ENCODE measurements at regions not wholly inside any gene's neighbourhood (a gene's known extent, or its start where the extent isn't known, plus 50 kb on each side); places are given as distances from the start of the nearest gene placed in this dataset.

- Histone ChIP-seq H3K4me1 (ENCODE audit: insufficient read depth) (peaks cover 12% of the 10 kb centered on the region), H2AFZ (peak overlapping the region; percentile 95), H4K20me1 (replicated peaks; ENCODE audit: insufficient read depth) (no peaks in the 10 kb centered on the region), H3K27ac (ENCODE audit: low read depth) (no peak overlapping the region), H3K27me3 (ENCODE audit: insufficient read depth) (no peaks in the 10 kb centered on the region), H3K4me3 (no peak overlapping the region), H3K9me2 (ENCODE audit: insufficient read depth) (peaks cover 14% of the 10 kb centered on the region), H3F3A (replicated peaks; ENCODE audit: low read depth) (no peaks in the 10 kb centered on the region), H3K4me2 (no peak overlapping the region), H3K79me2 (replicated peaks; ENCODE audit: insufficient read depth) (no peaks in the 10 kb centered on the region), H3K36me3 (ENCODE audit: insufficient read depth) (no peaks in the 10 kb centered on the region)
- H3K4me1 Mint-ChIP-seq: peaks cover 17% of the 10 kb centered on the region
- TF ChIP-seq ZNF462 (CRISPR knock-in tag; IDR thresholded peaks at IDR 0.05): no peak
- TF ChIP-seq CREB1 (CRISPR knock-in tag; IDR thresholded peaks at IDR 0.05; ENCODE audit: low read depth): no peak
- TF ChIP-seq ZNF331 (CRISPR knock-in tag; IDR thresholded peaks at IDR 0.05; ENCODE audit: low read depth): no peak
- no peak for TF ChIP-seq STAT1 (IDR thresholded peaks at IDR 0.05; ENCODE audit: unreplicated experiment)
- TF ChIP-seq ETS1 (IDR thresholded peaks at IDR 0.05): no peak
- TF ChIP-seq ZNF114 (CRISPR knock-in tag; IDR thresholded peaks at IDR 0.05): no peak
- no peak for TF ChIP-seq NANOG (IDR thresholded peaks at IDR 0.05; ENCODE audit: borderline replicate concordance)
- TF ChIP-seq EZH2phosphoT487 (IDR thresholded peaks at IDR 0.05; ENCODE audit: unreplicated experiment): no peak
- TF ChIP-seq EZH2 (IDR thresholded peaks at IDR 0.05; ENCODE audit: low read depth, unreplicated experiment): no peak
- TF ChIP-seq CTCF (conservative IDR thresholded peaks at IDR 0.05; ENCODE audit: low read depth in 2 of 2): no peak
- TF ChIP-seq REST (IDR thresholded peaks at IDR 0.05; ENCODE audit: unreplicated experiment): no peak
- H3K9me3 Mint-ChIP-seq: peaks cover 13% of the 10 kb centered on the region
- H3K27ac Mint-ChIP-seq: no peak overlapping the region
- H3K4me3 Mint-ChIP-seq: no peak overlapping the region
- H3K27me3 Mint-ChIP-seq (ENCODE audit: insufficient read depth, low read depth, poor library complexity): no peaks in the 10 kb centered on the region
- ATAC-seq (no peak), DNase-seq (ENCODE audit: low spot score) (no peak)
- H3K36me3 Mint-ChIP-seq (ENCODE audit: low read depth): peaks cover 10% of the 10 kb centered on the region; the same call in 2 of the 3 replicates
Measured at GRCh38 chr18:40949114-40949950, 1005.7 kb upstream of the PIK3C3 start.

All from GM23338 (cell line).